GM12875 (cell line): ENCODE measurements at regions not wholly inside any gene's neighbourhood (a gene's known extent, or its start where the extent isn't known, plus 50 kb on each side); places are given as distances from the start of the nearest gene placed in this dataset.

Experiments used
- H3K4me3 ChIP-seq: one replicate; pipeline ENCODE4 v1.5.1; 2011; ENCODE audit warnings: low read depth, low read length, control low read depth
- CTCF ChIP-seq: IDR thresholded peaks from 2 replicates; pipeline ENCODE4 v1.5.1; 2011; ENCODE audit warnings: low read depth, mild to moderate bottlenecking, control low read depth, inconsistent platforms, low read length, moderate library complexity, borderline replicate concordance; ENCODE audit not compliant: insufficient read depth

DNA sequence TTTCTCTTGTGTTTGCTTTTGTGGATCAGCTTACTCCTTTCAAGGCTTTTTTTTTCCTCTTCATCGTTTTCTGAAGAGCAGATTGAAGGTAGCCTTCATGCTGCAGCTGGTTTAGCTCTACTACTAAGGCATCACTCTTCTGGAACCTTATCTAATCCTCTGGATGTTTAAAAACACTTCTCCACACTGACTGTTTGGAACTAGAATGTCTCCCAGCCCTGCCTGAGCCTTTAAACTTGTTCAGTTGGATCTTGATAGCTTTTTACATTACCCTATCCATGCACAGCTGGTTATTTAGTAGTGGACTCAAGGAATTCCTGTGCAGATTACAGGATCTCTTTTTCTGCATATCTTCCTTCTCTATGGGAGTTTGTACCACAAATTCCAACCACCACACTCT lies 108.9 kb upstream of the ASCC3 start:
- TF ChIP-seq CTCF = no peak
- H3K4me3 ChIP-seq = no peak overlapping the region

DNA sequence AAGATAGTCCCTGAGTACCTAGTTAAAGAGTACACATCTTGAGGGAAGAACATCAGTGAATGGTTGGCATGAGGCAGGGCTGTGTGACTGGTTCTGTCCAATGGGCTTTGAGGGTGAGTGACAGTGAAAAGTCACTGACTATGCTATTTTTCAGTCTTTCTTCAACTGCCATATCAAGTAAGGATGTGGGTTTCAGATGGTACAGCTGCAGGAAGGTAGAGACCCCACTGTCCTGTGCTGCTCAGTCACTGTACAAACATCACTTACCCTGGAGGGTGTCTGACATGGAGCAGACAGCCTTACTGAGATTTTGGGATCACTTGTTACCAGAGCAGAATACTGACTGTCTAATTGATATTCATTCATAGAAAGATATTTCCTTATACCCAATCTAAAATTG lies 115.3 kb upstream of the ASCC3 start:
- no peak overlapping the region for H3K4me3 ChIP-seq
- no peak for TF ChIP-seq CTCF

DNA sequence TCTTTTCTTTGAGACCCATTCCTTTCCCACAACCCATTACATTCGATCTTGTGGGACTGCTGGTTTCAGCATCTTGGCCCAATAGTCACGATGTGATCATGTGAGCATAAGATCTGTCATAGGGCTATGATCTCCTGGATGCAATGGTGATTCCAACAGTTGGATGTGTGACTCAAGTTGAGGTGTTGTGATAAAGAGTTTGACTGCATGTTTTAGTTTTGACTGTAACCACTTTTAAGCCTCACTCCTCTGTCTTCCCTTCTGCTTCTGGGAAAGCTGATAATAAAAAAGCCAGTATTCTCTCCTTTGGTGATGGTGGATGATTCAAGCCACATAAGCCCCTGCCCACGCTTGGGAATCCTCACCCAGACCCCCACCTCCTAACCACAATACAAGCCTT lies 117.0 kb upstream of the ASCC3 start:
- H3K4me3 ChIP-seq = no peak overlapping the region
- no peak for TF ChIP-seq CTCF

DNA sequence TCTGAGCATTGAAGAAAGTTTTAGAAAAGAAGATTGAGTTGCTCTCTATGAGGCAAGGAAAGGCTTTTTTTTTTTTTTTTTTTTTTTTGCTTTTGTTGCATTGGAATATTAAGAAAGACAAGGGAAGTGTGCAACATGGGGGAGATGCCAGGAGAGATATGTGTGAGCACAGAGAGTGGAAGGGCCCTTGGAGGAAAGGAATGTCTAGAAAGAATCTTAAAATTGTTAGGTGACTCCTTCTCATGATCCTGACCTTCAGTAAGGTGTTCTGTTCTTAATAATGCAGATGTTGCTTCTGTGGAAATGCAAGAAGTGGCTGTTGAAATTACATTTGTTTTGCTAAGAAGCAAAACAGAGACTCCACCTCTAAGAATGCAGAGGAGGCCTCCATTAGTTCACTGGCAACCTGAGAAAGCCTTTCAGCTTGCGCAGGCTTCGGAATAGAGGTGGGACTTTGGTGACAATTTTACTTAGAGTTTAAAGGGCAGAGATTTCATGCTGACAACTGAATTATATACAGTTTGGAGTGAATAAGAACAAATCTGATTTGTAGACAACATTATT lies 118.0 kb upstream of the ASCC3 start:
- H3K4me3 ChIP-seq = no peak overlapping the region
- no peak for TF ChIP-seq CTCF

- no peak for TF ChIP-seq CTCF
- no peak overlapping the region for H3K4me3 ChIP-seq
These were observed 119.2 kb upstream of the ASCC3 start for GRCh38 chr6:101000341-101000740.

GRCh38 chr6:101001012-101001411 lies 119.9 kb upstream of the ASCC3 start:
- TF ChIP-seq CTCF = no peak
- H3K4me3 ChIP-seq = no peak overlapping the region

GRCh38 chr6:101001607-101002006 lies 120.5 kb upstream of the ASCC3 start:
- TF ChIP-seq CTCF = no peak
- no peak overlapping the region for H3K4me3 ChIP-seq
